K562 (cell line): ENCODE measurements at regions not wholly inside any gene's neighbourhood (a gene's known extent, or its start where the extent isn't known, plus 50 kb on each side); places are given as distances from the start of the nearest gene placed in this dataset.

Source experiments
- ATF1 ChIP-seq, 2 experiments: fragments of 450-650 bp in 1 of 2; IDR thresholded peaks; 2 replicates each; pipeline ENCODE4 v1.6.1; 2016; ENCODE audit warnings: missing compliant biosample characterization in 1 of 2, missing genetic modification characterization in 1 of 2
- CAMTA2 ChIP-seq: fragments of 250-450 bp; sonication (Bioruptor Pico); conservative IDR thresholded peaks from 2 replicates; pipeline ENCODE4 v1.5.1; 2022
- CHD1 ChIP-seq: fragments of 200-600 bp; sonication (generic); IDR thresholded peaks from one replicate; pipeline ENCODE4 v1.6.1; 2012; ENCODE audit warnings: mild to moderate bottlenecking, moderate library complexity, low read length, inconsistent platforms
- DIDO1 ChIP-seq: fragments of 450-650 bp; IDR thresholded peaks from 2 replicates; pipeline ENCODE4 v1.6.1; 2016; ENCODE audit warnings: low read depth, missing biosample characterization, missing genetic modification characterization
- EHMT2 ChIP-seq: fragments of 450-650 bp; IDR thresholded peaks from 2 replicates; pipeline ENCODE4 v1.6.1; 2018; ENCODE audit warnings: antibody characterized with exemption
- FOXM1 ChIP-seq, 2 experiments: fragments of 450-650 bp in 1 of 2; sonication (generic) in 1 of 2; formaldehyde crosslinking in 1 of 2; IDR thresholded peaks; 2 replicates each; pipeline versions ENCODE4 v1.6.1 to v1.9.0; 2017 to 2022; ENCODE audit warnings: low read depth in 2 of 2, mild to moderate bottlenecking in 2 of 2, missing genetic modification reagents in 1 of 2, moderate library complexity in 1 of 2
- GABPB1 ChIP-seq: sonication (generic); formaldehyde crosslinking; IDR thresholded peaks from 2 replicates; pipeline ENCODE4 v1.8.0; 2022; ENCODE audit warnings: mild to moderate bottlenecking, missing genetic modification reagents
- GTF2A2 ChIP-seq: IDR thresholded peaks from 2 replicates; pipeline ENCODE4 v1.6.1; 2016; ENCODE audit warnings: mild to moderate bottlenecking, missing genetic modification characterization, missing compliant biosample characterization
- RB1 ChIP-seq: fragments of 450-650 bp; IDR thresholded peaks from 2 replicates; pipeline ENCODE4 v1.6.1; 2017; ENCODE audit warnings: low read depth, mild to moderate bottlenecking
- SMAD4 ChIP-seq: fragments of 250-450 bp; sonication (Bioruptor Pico); conservative IDR thresholded peaks from 2 replicates; pipeline ENCODE4 v1.8.0; 2021; ENCODE audit warnings: inconsistent platforms, mild to moderate bottlenecking, moderate library complexity
- SNIP1 ChIP-seq: fragments of 450-650 bp; IDR thresholded peaks from 2 replicates; pipeline ENCODE4 v1.7.1; 2017; ENCODE audit warnings: low read depth, mild to moderate bottlenecking
- ZNF133 ChIP-seq: fragments of 250-450 bp; sonication (Bioruptor Pico); IDR thresholded peaks from 2 replicates; pipeline ENCODE4 v1.4.0; 2020; ENCODE audit warnings: mild to moderate bottlenecking
- ZNF41 ChIP-seq: fragments of 250-450 bp; sonication (Bioruptor Pico); conservative IDR thresholded peaks from 2 replicates; pipeline ENCODE4 v1.4.0; 2020; ENCODE audit warnings: mild to moderate bottlenecking
- ZNF561 ChIP-seq: fragments of 450-650 bp; formaldehyde crosslinking; conservative IDR thresholded peaks from 2 replicates; pipeline ENCODE4 v1.4.0; 2020; ENCODE audit warnings: mild to moderate bottlenecking, moderate library complexity
- ZNF609 ChIP-seq: sonication (generic); formaldehyde crosslinking; IDR thresholded peaks from 2 replicates; pipeline ENCODE4 v1.8.1; 2023; ENCODE audit warnings: missing genetic modification reagents, mild to moderate bottlenecking, borderline replicate concordance
- TF ChIP-seq, protein P1 (sequence below), 2 experiments: fragments of 450-650 bp; IDR thresholded peaks; 2 replicates each; pipeline ENCODE4 v1.6.1; 2016
- TF ChIP-seq, protein P2 (sequence below), 2 experiments: fragments of 450-650 bp; IDR thresholded peaks; 2 replicates each; pipeline ENCODE4 v1.6.1; 2018; ENCODE audit warnings: mild to moderate bottlenecking in 2 of 2, low read depth in 1 of 2; ENCODE audit not compliant: partially characterized antibody in 2 of 2

GRCh38 chr3:194205675-194206133, 69.8 kb downstream of the HES1 start (continued):
- no peak for TF ChIP-seq ZNF609 (CRISPR knock-in tag)
- no peak for TF ChIP-seq CAMTA2 (CRISPR knock-in tag)
- TF ChIP-seq SMAD4 (CRISPR knock-in tag), result peak; percentile 65; the same call in 1 of the 2 replicates
- TF ChIP-seq ATF1 (CRISPR knock-in tag; IDR thresholded peaks at IDR 0.05), result no peak
- peak; percentile 50 for TF ChIP-seq ATF1 (tag; IDR thresholded peaks at IDR 0.05)
- TF ChIP-seq EHMT2, result peak; percentile 58; the same call in 1 of the 2 replicates
- TF ChIP-seq CHD1, result no peak
- no peak for TF ChIP-seq FOXM1 (IDR thresholded peaks at IDR 0.05; ENCODE audit: low read depth)
- TF ChIP-seq FOXM1 (CRISPR knock-in tag; IDR thresholded peaks at IDR 0.05; ENCODE audit: low read depth), result no peak
- TF ChIP-seq RB1, result peak; percentile 16; the same call in 1 of the 2 replicates
- TF ChIP-seq ZNF133, result no peak
- TF ChIP-seq, protein P1, sequence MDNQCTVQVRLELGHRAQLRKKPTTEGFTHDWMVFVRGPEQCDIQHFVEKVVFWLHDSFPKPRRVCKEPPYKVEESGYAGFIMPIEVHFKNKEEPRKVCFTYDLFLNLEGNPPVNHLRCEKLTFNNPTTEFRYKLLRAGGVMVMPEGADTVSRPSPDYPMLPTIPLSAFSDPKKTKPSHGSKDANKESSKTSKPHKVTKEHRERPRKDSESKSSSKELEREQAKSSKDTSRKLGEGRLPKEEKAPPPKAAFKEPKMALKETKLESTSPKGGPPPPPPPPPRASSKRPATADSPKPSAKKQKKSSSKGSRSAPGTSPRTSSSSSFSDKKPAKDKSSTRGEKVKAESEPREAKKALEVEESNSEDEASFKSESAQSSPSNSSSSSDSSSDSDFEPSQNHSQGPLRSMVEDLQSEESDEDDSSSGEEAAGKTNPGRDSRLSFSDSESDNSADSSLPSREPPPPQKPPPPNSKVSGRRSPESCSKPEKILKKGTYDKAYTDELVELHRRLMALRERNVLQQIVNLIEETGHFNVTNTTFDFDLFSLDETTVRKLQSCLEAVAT (IDR thresholded peaks at IDR 0.05), result no peak
- TF ChIP-seq GABPB1 (CRISPR knock-in tag), result peak; percentile 93
- no peak for TF ChIP-seq ZNF561
- peak; percentile 94 for TF ChIP-seq DIDO1 (tag)
- no peak for TF ChIP-seq ZNF41 (CRISPR knock-in tag)
- no peak for TF ChIP-seq SNIP1
- TF ChIP-seq, protein P2, sequence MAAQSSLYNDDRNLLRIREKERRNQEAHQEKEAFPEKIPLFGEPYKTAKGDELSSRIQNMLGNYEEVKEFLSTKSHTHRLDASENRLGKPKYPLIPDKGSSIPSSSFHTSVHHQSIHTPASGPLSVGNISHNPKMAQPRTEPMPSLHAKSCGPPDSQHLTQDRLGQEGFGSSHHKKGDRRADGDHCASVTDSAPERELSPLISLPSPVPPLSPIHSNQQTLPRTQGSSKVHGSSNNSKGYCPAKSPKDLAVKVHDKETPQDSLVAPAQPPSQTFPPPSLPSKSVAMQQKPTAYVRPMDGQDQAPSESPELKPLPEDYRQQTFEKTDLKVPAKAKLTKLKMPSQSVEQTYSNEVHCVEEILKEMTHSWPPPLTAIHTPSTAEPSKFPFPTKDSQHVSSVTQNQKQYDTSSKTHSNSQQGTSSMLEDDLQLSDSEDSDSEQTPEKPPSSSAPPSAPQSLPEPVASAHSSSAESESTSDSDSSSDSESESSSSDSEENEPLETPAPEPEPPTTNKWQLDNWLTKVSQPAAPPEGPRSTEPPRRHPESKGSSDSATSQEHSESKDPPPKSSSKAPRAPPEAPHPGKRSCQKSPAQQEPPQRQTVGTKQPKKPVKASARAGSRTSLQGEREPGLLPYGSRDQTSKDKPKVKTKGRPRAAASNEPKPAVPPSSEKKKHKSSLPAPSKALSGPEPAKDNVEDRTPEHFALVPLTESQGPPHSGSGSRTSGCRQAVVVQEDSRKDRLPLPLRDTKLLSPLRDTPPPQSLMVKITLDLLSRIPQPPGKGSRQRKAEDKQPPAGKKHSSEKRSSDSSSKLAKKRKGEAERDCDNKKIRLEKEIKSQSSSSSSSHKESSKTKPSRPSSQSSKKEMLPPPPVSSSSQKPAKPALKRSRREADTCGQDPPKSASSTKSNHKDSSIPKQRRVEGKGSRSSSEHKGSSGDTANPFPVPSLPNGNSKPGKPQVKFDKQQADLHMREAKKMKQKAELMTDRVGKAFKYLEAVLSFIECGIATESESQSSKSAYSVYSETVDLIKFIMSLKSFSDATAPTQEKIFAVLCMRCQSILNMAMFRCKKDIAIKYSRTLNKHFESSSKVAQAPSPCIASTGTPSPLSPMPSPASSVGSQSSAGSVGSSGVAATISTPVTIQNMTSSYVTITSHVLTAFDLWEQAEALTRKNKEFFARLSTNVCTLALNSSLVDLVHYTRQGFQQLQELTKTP (IDR thresholded peaks at IDR 0.05; ENCODE audit: low read depth in 1 of 2, partially characterized antibody in 2 of 2), result peak in 1 of 2 experiments; percentile 48
- TF ChIP-seq GTF2A2 (tag), result 0 out of 2 replicates have a peak, but pooled peaks have one; percentile 27
